Osteocyte (in vitro differentiated cells): ENCODE measurements at regions not wholly inside any gene's neighbourhood (a gene's known extent, or its start where the extent isn't known, plus 50 kb on each side); places are given as distances from the start of the nearest gene placed in this dataset.

Experiments used
- DNase-seq: peaks from one replicate; pipeline ENCODE4 v3.0.0; 2021; ENCODE audit warnings: mixed read lengths; ENCODE audit not compliant: unreplicated experiment; ENCODE audit errors: extremely low spot score
- H3K27ac Mint-ChIP-seq: one replicate; pipeline ENCODE4 v1.8.0; 2021; ENCODE audit warnings: mild to moderate bottlenecking, mixed read lengths; ENCODE audit not compliant: unreplicated experiment
- H3K27me3 Mint-ChIP-seq: one replicate; pipeline ENCODE4 v1.8.0; 2021; ENCODE audit warnings: mixed read lengths; ENCODE audit not compliant: unreplicated experiment
- H3K36me3 Mint-ChIP-seq: one replicate; pipeline ENCODE4 v1.8.0; 2021; ENCODE audit warnings: mixed read lengths; ENCODE audit not compliant: unreplicated experiment
- H3K4me1 Mint-ChIP-seq: one replicate; pipeline ENCODE4 v1.8.0; 2021; ENCODE audit warnings: mixed read lengths; ENCODE audit not compliant: unreplicated experiment
- H3K4me3 Mint-ChIP-seq: one replicate; pipeline ENCODE4 v1.8.0; 2021; ENCODE audit warnings: mild to moderate bottlenecking, moderate library complexity, mixed read lengths; ENCODE audit not compliant: unreplicated experiment
- H3K9me3 Mint-ChIP-seq: one replicate; pipeline ENCODE4 v1.8.0; 2021; ENCODE audit warnings: mixed read lengths; ENCODE audit not compliant: unreplicated experiment
- TF ChIP-seq, protein P1 (sequence below): fragments of 200-600 bp; sonication (generic); IDR thresholded peaks from 2 replicates; pipeline ENCODE4 v1.5.0; 2021; ENCODE audit warnings: antibody characterized with exemption, mild to moderate bottlenecking, moderate library complexity

DNA sequence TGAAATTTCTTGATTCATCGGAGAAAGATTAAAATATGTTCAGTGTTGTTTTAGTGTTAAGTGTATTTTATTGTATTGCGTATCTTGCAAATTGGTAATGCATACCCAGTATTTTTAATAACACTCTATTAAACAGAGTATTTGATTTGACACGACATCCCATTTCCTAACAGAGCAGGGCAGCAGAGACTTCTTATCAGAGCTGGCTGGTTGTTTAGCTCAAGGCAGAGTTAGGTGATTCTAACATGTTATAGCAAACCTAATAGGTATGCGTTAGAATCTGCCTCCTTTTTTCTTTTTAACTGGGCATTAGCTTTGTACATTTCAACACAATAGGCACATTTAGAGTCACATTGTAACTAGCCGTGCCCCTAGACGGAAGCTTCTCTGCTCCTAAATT is 57.1 kb upstream of the CELF2 start:
- Mint-ChIP-seq H3K27ac (no peak overlapping the region), H3K9me3 (no peaks in the 10 kb centered on the region), H3K36me3 (no peaks in the 10 kb centered on the region), H3K4me1 (no peaks in the 10 kb centered on the region), H3K27me3 (no peaks in the 10 kb centered on the region), H3K4me3 (no peak overlapping the region)
- TF ChIP-seq, protein P1, sequence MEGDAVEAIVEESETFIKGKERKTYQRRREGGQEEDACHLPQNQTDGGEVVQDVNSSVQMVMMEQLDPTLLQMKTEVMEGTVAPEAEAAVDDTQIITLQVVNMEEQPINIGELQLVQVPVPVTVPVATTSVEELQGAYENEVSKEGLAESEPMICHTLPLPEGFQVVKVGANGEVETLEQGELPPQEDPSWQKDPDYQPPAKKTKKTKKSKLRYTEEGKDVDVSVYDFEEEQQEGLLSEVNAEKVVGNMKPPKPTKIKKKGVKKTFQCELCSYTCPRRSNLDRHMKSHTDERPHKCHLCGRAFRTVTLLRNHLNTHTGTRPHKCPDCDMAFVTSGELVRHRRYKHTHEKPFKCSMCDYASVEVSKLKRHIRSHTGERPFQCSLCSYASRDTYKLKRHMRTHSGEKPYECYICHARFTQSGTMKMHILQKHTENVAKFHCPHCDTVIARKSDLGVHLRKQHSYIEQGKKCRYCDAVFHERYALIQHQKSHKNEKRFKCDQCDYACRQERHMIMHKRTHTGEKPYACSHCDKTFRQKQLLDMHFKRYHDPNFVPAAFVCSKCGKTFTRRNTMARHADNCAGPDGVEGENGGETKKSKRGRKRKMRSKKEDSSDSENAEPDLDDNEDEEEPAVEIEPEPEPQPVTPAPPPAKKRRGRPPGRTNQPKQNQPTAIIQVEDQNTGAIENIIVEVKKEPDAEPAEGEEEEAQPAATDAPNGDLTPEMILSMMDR: no peak
- DNase-seq: no peak

DNA sequence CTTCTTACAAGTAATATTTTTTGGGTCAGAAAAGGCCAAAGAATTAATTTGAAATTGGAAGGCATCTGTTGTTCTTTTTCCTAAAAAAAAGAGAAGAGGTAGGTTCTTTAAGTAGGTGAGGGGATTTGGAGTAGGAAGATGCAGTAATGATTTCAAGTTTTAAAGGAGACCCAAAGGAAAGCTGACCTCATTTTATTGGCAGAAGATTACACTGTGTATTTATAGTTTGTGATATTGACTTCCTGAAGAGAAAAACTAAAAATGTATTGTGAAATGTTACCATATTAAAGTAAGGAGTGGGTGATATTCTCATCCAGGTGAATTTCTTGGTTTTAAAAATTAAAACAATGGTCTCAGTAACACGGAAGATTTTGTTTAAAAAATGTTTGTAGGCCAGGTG is 56.6 kb upstream of the CELF2 start:
- TF ChIP-seq, protein P1: no peak
- no peak for DNase-seq
- Mint-ChIP-seq H3K27ac (no peak overlapping the region), H3K27me3 (no peaks in the 10 kb centered on the region), H3K4me3 (no peak overlapping the region), H3K4me1 (no peaks in the 10 kb centered on the region), H3K36me3 (no peaks in the 10 kb centered on the region), H3K9me3 (no peaks in the 10 kb centered on the region)

DNA sequence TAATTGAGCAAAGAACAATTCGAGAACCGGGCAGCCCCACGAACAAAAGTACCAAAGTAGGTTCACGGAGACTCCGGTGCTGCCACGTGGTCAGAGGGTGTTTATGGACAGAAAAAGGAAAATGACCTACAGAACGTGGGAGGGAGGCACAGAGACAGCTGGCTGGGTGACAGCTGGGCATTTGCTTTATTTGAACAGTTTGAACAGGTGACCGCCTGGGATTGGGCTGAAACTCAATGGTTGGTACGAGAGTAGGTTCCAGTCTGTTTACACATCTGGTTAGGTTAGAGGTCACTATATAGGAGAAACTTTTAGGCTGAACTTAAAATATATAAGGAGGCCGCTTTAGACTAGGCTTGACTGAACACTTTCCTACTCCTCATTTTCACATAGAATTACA is 50.6 kb upstream of the CELF2 start:
- Mint-ChIP-seq H3K27ac (no peak overlapping the region), H3K36me3 (no peaks in the 10 kb centered on the region), H3K27me3 (peaks cover 4% of the 10 kb centered on the region), H3K4me3 (no peak overlapping the region), H3K9me3 (no peaks in the 10 kb centered on the region), H3K4me1 (no peaks in the 10 kb centered on the region)
- TF ChIP-seq, protein P1: no peak
- DNase-seq: no peak

DNA sequence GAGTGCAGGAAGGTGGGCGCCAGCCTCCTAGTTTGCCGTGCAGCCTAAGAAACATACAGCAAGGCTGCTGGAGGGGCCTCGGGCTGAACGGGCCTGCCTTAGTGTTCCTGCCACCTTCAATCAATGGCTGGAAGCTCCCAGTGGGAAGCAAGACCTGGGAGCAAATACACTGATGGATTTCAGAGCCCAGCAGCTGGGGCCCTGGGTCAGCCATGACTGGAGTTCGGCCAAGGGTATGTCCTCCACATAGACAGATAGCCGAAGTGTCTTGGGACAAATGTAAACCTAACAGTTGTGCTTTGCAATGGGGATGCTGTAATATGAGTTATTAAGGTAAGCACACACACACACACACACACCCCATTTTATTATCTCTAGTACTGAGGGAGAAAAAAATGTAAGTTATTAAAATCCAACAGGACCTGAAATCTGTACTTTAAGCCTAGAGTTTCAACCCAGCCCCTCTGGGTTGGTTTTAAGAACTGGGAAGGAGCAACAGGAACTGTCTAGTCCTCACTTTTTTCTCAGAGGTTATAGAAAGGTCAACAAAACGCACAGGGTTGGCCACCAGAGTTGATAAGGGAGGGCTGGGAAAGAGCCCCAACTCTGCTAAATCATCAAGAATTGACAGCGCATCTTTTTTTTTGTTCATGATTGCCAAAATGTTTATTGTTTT is 50.0 kb upstream of the CELF2 start:
- TF ChIP-seq, protein P1: no peak
- no peaks in the 10 kb centered on the region for H3K9me3 Mint-ChIP-seq
- DNase-seq: no peak
- no peak overlapping the region for H3K27ac Mint-ChIP-seq
- H3K4me1 Mint-ChIP-seq: no peaks in the 10 kb centered on the region
- no peak overlapping the region for H3K4me3 Mint-ChIP-seq
- peaks cover 4% of the 10 kb centered on the region for H3K27me3 Mint-ChIP-seq
- no peaks in the 10 kb centered on the region for H3K36me3 Mint-ChIP-seq
